Stomach (tissue), 4 donors: ENCODE measurements at regions not wholly inside any gene's neighbourhood (a gene's known extent, or its start where the extent isn't known, plus 50 kb on each side); places are given as distances from the start of the nearest gene placed in this dataset.

Source experiments
- EP300 ChIP-seq: sonication (generic); formaldehyde crosslinking; IDR thresholded peaks from one replicate; pipeline ENCODE4 v1.6.1; 2017; ENCODE audit warnings: antibody characterized with exemption
- POLR2A ChIP-seq, 4 donors: fragments of 450-650 bp; IDR thresholded peaks; one replicate each; pipeline ENCODE4 v1.6.1; 2016; ENCODE audit warnings: antibody characterized with exemption in 4 of 4, control low read depth in 2 of 4, mild to moderate bottlenecking in 1 of 4, moderate library complexity in 1 of 4
- TF ChIP-seq, protein P1 (sequence below), 7 experiments: fragments of 450-650 bp in 4 of 7; fragments of 200-600 bp in 3 of 7; sonication (generic) in 3 of 7; IDR thresholded peaks; one replicate each; pipeline ENCODE4 v1.5.1; 2016 to 2019; ENCODE audit warnings: antibody characterized with exemption in 7 of 7, control low read depth in 2 of 7, mild to moderate bottlenecking in 1 of 7

- TF ChIP-seq POLR2A (IDR thresholded peaks at IDR 0.05) (no peak), EP300 (no peak)
- TF ChIP-seq, protein P1, sequence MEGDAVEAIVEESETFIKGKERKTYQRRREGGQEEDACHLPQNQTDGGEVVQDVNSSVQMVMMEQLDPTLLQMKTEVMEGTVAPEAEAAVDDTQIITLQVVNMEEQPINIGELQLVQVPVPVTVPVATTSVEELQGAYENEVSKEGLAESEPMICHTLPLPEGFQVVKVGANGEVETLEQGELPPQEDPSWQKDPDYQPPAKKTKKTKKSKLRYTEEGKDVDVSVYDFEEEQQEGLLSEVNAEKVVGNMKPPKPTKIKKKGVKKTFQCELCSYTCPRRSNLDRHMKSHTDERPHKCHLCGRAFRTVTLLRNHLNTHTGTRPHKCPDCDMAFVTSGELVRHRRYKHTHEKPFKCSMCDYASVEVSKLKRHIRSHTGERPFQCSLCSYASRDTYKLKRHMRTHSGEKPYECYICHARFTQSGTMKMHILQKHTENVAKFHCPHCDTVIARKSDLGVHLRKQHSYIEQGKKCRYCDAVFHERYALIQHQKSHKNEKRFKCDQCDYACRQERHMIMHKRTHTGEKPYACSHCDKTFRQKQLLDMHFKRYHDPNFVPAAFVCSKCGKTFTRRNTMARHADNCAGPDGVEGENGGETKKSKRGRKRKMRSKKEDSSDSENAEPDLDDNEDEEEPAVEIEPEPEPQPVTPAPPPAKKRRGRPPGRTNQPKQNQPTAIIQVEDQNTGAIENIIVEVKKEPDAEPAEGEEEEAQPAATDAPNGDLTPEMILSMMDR (IDR thresholded peaks at IDR 0.05): no peak
Observed at GRCh38 chr1:204793259-204793914, 77.3 kb upstream of the NFASC start.
